ENCODE measurements at regions not wholly inside any gene's neighbourhood (a gene's known extent, or its start where the extent isn't known, plus 50 kb on each side); places are given as distances from the start of the nearest gene placed in this dataset.

DNA sequence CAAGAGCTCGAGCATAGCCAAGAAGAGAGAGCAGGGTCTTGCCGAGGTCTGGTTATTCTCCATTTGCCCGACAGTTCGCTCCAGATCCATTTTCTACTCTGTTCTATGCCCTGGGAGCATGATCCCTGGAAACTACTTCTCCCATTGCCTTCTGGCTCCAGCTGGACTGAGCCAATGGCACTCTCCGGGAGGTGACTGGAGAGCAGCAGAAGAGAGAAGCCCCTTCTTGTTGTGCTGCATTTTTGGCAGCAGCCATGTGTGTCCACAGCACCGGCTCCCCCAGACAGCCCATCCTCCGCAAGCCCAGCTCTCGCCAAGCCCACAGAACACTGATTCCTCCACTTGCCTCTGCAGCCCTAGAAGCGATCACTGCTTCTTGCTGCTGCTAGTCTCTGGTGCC lies 345.5 kb downstream of the TNS1 start:
- CTCF ChIA-PET = interaction anchor here (0.5 kb wide), 1 partner anchor 94 kb away, joined by 6 read pairs; no protein-coding TSS in a partner anchor

DNA sequence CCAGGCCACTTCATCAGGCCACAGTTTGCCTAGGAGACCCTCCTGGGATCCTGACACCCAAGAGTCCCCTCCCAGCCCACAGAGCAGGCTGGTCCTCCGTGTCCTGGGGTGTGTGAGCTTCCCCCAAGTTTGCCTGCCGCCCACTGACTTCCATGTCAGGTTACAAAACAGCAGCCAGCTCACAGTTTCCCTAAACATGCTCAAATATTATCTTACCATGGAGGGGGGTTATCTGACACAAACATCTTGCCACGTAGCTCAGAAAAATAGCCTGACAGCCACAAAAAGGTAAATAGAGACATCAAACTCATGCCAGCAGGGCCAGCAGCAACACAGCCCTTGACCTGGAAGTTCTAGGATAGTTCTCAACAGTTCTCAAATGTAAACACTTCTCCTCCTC lies 346.5 kb downstream of the TNS1 start:
- Histone ChIP-seq H3K36me3 (ENCODE audit: control insufficient read depth, insufficient read depth, low read length) (no peaks in the 10 kb centered on the region), H3K27me3 (ENCODE audit: control insufficient read depth, insufficient read depth, low read length) (no peaks in the 10 kb centered on the region), H3K4me3 (ENCODE audit: low read depth, low read length) (no peak overlapping the region)
- POLR2A ChIA-PET = no interaction called here
- TF ChIP-seq, protein P1, sequence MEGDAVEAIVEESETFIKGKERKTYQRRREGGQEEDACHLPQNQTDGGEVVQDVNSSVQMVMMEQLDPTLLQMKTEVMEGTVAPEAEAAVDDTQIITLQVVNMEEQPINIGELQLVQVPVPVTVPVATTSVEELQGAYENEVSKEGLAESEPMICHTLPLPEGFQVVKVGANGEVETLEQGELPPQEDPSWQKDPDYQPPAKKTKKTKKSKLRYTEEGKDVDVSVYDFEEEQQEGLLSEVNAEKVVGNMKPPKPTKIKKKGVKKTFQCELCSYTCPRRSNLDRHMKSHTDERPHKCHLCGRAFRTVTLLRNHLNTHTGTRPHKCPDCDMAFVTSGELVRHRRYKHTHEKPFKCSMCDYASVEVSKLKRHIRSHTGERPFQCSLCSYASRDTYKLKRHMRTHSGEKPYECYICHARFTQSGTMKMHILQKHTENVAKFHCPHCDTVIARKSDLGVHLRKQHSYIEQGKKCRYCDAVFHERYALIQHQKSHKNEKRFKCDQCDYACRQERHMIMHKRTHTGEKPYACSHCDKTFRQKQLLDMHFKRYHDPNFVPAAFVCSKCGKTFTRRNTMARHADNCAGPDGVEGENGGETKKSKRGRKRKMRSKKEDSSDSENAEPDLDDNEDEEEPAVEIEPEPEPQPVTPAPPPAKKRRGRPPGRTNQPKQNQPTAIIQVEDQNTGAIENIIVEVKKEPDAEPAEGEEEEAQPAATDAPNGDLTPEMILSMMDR (IDR thresholded peaks at IDR 0.05; ENCODE audit: insufficient read depth, low read depth, low read length) = no peak
- CTCF ChIA-PET = interaction anchor here (0.6 to 7.9 kb wide), 5 partner anchors 11 to 420 kb away, joined by 3 to 123 read pairs (median 3); no protein-coding TSS in a partner anchor
- DNase-seq (ENCODE audit: low read depth) = no peak

More for the DNA sequence above, 345.5 kb downstream of the TNS1 start:
- Histone ChIP-seq H3K27me3 (ENCODE audit: control insufficient read depth, insufficient read depth, low read length) (no peaks in the 10 kb centered on the region), H3K36me3 (ENCODE audit: control insufficient read depth, insufficient read depth, low read length) (no peaks in the 10 kb centered on the region), H3K4me3 (ENCODE audit: low read depth, low read length) (no peak overlapping the region)
- no peak for DNase-seq (ENCODE audit: low read depth)
- POLR2A ChIA-PET = no interaction called here
- TF ChIP-seq, protein P1 (IDR thresholded peaks at IDR 0.05; ENCODE audit: insufficient read depth, low read depth, low read length) = no peak

DNA sequence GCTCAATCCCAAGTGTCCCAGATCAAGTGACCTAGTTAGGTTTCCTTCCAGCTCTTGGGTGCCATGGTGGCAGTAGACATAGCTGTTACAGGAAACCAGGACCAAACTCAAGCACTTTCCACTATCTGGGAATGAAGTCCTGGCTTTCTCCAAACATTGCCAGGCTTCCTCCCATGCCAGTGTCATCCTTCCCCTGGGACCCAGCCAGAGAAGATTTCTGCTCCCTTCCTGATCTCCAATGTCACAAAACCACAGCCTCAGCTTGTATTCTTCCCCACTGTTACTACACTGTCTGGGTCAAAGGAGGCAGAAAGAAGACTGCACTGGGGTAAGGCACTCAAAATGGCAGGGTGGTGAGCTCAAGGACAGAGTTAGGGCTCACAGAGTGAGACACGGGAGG lies 347.1 kb downstream of the TNS1 start:
- ChIA-PET CTCF (interaction anchor here (0.8 to 7.9 kb wide), 5 partner anchors 11 to 101 kb away, joined by 3 to 123 read pairs (median 3); no protein-coding TSS in a partner anchor), POLR2A (no interaction called here)
- no peak overlapping the region for H3K4me3 ChIP-seq (ENCODE audit: low read depth, low read length)
- no peaks in the 10 kb centered on the region for H3K27me3 ChIP-seq (ENCODE audit: control insufficient read depth, insufficient read depth, low read length)
- no peak for DNase-seq (ENCODE audit: low read depth)
- no peaks in the 10 kb centered on the region for H3K36me3 ChIP-seq (ENCODE audit: control insufficient read depth, insufficient read depth, low read length)
- TF ChIP-seq, protein P1 (IDR thresholded peaks at IDR 0.05; ENCODE audit: insufficient read depth, low read depth, low read length) = no peak

DNA sequence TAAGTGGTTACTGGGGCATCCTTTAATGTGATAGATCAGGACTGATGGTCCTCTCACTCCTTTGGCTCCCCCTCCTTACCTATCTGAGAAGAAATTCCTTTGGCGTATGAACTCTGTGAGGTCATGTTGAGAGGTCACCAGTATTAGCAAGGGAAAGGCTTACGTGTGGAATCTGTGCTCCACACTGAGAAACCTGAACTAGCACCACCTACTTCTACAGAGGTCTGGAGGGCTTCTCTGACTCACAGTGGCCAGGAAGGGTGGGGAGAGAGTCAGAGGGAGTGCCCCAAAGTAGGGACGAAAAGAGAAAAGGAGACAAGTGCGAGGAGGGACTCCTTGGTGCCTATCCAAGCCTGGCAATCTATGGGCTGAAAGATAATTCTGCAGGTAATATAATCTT lies 348.6 kb downstream of the TNS1 start:
- ChIA-PET CTCF (interaction anchor here (0.7 to 7.9 kb wide), 4 partner anchors 8 to 1455 kb away, joined by 3 to 123 read pairs (median 3); no protein-coding TSS in a partner anchor), POLR2A (no interaction called here)
- DNase-seq (ENCODE audit: low read depth) = no peak
- Histone ChIP-seq H3K27me3 (ENCODE audit: control insufficient read depth, insufficient read depth, low read length) (no peaks in the 10 kb centered on the region), H3K4me3 (ENCODE audit: low read depth, low read length) (no peak overlapping the region), H3K36me3 (ENCODE audit: control insufficient read depth, insufficient read depth, low read length) (no peaks in the 10 kb centered on the region)
- TF ChIP-seq, protein P1 (IDR thresholded peaks at IDR 0.05; ENCODE audit: insufficient read depth, low read depth, low read length) = no peak

DNA sequence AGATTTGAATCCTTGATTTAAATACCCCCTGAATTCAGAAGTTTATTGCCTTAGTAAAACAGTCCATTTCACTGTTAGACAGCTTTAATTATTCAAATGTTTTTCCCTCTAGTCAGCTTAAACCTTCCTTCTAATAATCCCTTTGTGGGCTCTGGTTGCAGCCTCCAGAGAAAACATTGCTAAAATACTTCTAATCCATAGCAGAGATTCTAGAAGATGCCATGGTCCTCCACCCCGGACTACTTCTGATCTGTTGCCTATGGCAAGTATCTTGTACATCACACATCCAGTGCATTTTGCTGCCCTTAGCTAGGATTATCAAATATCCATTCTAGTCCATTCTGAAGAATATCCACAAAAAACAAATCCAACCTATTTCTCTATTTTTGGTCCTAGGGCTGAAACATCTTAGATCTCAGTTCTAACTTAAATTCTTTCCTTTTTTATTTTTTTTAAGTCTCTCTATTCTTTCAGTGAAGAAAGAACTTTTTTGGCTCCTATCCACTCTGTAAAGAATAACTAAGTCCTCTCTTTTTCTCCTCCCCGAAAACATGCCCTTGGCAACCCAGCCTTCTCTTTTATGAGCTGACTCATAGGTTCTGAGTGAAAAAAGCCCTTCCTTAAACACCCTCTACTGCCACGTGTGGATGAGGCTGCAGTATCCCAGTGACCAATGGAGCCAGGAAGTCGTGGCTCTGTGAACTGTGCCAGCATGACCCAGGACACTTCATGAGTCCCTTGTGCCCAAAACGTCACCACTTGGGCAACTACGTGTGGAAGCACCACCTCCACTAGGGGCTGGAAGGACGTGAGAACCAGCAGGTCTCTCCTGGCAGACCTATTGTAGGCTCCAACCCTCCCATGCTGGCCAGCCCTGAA lies 349.8 kb downstream of the TNS1 start:
- TF ChIP-seq, protein P1 (IDR thresholded peaks at IDR 0.05; ENCODE audit: insufficient read depth, low read depth, low read length) = peak; percentile 40; the same call in 1 of the 2 replicates
- H3K4me3 ChIP-seq (ENCODE audit: low read depth, low read length) = no peak overlapping the region
- ChIA-PET CTCF (interaction anchor here (0.7 to 7.9 kb wide), 15 partner anchors 9 to 1002 kb away, joined by 3 to 123 read pairs (median 4); no protein-coding TSS in a partner anchor), POLR2A (interaction anchor here (0.5 to 1.1 kb wide), 6 partner anchors 13 to 418 kb away, joined by 3 to 5 read pairs (median 4); no protein-coding TSS in a partner anchor)
- no peaks in the 10 kb centered on the region for H3K36me3 ChIP-seq (ENCODE audit: control insufficient read depth, insufficient read depth, low read length)
- no peaks in the 10 kb centered on the region for H3K27me3 ChIP-seq (ENCODE audit: control insufficient read depth, insufficient read depth, low read length)
- peak; percentile 95 for DNase-seq (ENCODE audit: low read depth)

Measured in BJ (cell line).